ENCODE measurements at regions not wholly inside any gene's neighbourhood (a gene's known extent, or its start where the extent isn't known, plus 50 kb on each side); places are given as distances from the start of the nearest gene placed in this dataset.

GRCh38 chr1:232876506-232877364 is 71.5 kb downstream of the MAP10 start:
- TF ChIP-seq SIRT6 (IDR thresholded peaks at IDR 0.05; ENCODE audit: low read length) (no peak), TEAD4 (IDR thresholded peaks at IDR 0.05; ENCODE audit: low read depth, low read length) (no peak), CTCF (IDR thresholded peaks at IDR 0.05; ENCODE audit: control extremely low read depth in 1 of 3, insufficient read depth in 1 of 3, low read depth in 1 of 3, low read length in 3 of 3) (no peak), EZH2 (IDR thresholded peaks at IDR 0.05; ENCODE audit: low read depth, low read length, severe bottlenecking) (no peak), TBP (IDR thresholded peaks at IDR 0.05; ENCODE audit: low read depth, low read length) (no peak), BCL11A (IDR thresholded peaks at IDR 0.05; ENCODE audit: low read depth in 2 of 2, low read length in 2 of 2) (no peak), SIX5 (IDR thresholded peaks at IDR 0.05; ENCODE audit: low read depth, low read length) (no peak), SP2 (IDR thresholded peaks at IDR 0.05; ENCODE audit: low read length) (no peak), USF2 (IDR thresholded peaks at IDR 0.05; ENCODE audit: low read length) (no peak), CEBPB (IDR thresholded peaks at IDR 0.05; ENCODE audit: low read depth, low read length) (no peak), GTF2F1 (IDR thresholded peaks at IDR 0.05; ENCODE audit: borderline replicate concordance, low read depth, low read length) (no peak), ATF3 (IDR thresholded peaks at IDR 0.05; ENCODE audit: insufficient read depth, low read depth, low read length) (no peak), POLR2A (IDR thresholded peaks at IDR 0.05; ENCODE audit: control extremely low read depth in 1 of 2, low read depth in 2 of 2, low read length in 2 of 2) (no peak), PHF8 (conservative IDR thresholded peaks at IDR 0.05; ENCODE audit: low read depth, low read length) (no peak)
